22Rv1 (cell line): ENCODE measurements at regions not wholly inside any gene's neighbourhood (a gene's known extent, or its start where the extent isn't known, plus 50 kb on each side); places are given as distances from the start of the nearest gene placed in this dataset.

Experiments
- H3K27ac ChIP-seq: fragments of 450-650 bp; 2 replicates; pipeline ENCODE4 v1.5.1; 2017
- ZFX ChIP-seq: fragments of 450-650 bp; IDR thresholded peaks from 2 replicates; pipeline ENCODE4 v1.6.1; 2017; ENCODE audit warnings: antibody characterized with exemption, borderline replicate concordance
- TF ChIP-seq, protein P1 (sequence below): fragments of 450-650 bp; IDR thresholded peaks from 2 replicates; pipeline ENCODE4 v1.5.1; 2017; ENCODE audit warnings: mild to moderate bottlenecking

GRCh38 chr20:52529826-52530225, 338.2 kb upstream of the ZFP64 start:
- no peak for TF ChIP-seq ZFX
- TF ChIP-seq, protein P1, sequence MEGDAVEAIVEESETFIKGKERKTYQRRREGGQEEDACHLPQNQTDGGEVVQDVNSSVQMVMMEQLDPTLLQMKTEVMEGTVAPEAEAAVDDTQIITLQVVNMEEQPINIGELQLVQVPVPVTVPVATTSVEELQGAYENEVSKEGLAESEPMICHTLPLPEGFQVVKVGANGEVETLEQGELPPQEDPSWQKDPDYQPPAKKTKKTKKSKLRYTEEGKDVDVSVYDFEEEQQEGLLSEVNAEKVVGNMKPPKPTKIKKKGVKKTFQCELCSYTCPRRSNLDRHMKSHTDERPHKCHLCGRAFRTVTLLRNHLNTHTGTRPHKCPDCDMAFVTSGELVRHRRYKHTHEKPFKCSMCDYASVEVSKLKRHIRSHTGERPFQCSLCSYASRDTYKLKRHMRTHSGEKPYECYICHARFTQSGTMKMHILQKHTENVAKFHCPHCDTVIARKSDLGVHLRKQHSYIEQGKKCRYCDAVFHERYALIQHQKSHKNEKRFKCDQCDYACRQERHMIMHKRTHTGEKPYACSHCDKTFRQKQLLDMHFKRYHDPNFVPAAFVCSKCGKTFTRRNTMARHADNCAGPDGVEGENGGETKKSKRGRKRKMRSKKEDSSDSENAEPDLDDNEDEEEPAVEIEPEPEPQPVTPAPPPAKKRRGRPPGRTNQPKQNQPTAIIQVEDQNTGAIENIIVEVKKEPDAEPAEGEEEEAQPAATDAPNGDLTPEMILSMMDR = no peak
- H3K27ac ChIP-seq = no peak overlapping the region

- TF ChIP-seq, protein P1 = no peak
- TF ChIP-seq ZFX = no peak
Measured at GRCh38 chr20:52524861-52525260, 333.3 kb upstream of the ZFP64 start.

GRCh38 chr20:52518735-52519134, 327.2 kb upstream of the ZFP64 start:
- TF ChIP-seq, protein P1 = no peak
- no peak for TF ChIP-seq ZFX
- no peak overlapping the region for H3K27ac ChIP-seq

More at GRCh38 chr20:52524861-52525260, 333.3 kb upstream of the ZFP64 start:
- no peak overlapping the region for H3K27ac ChIP-seq

GRCh38 chr20:52515877-52516276, 324.3 kb upstream of the ZFP64 start:
- no peak for TF ChIP-seq ZFX
- TF ChIP-seq, protein P1 = no peak
- H3K27ac ChIP-seq = no peak overlapping the region

- H3K27ac ChIP-seq = no peak overlapping the region
- TF ChIP-seq ZFX = no peak
- TF ChIP-seq, protein P1 = no peak
Measured at GRCh38 chr20:52500157-52500556, 308.6 kb upstream of the ZFP64 start.

DNA sequence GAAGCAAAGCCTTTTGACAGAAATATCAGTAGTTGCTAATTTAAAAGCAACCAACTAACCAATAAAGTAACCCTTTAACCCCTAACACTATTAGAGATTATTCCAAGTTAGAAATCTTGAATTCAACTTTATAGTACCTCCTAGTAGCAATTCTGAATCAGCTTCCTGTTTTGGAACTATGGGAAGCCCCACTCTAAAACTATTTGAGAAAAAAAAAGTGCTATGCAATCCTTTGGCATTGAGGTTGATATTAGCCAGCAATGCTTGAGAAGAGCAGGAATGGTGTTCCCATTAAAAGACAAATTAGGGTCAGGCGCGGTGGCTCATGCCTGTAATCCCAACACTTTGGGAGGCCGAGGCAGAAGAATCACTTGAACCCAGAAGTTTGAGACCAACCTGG, 306.2 kb upstream of the ZFP64 start:
- no peak for TF ChIP-seq ZFX
- TF ChIP-seq, protein P1 = no peak
- no peak overlapping the region for H3K27ac ChIP-seq

- TF ChIP-seq ZFX = no peak
- TF ChIP-seq, protein P1 = no peak
- no peak overlapping the region for H3K27ac ChIP-seq
Measured at GRCh38 chr20:52496191-52496590, 304.6 kb upstream of the ZFP64 start.
